WTC11 (cell line): ENCODE measurements at regions not wholly inside any gene's neighbourhood (a gene's known extent, or its start where the extent isn't known, plus 50 kb on each side); places are given as distances from the start of the nearest gene placed in this dataset.

Source experiments
- ATAC-seq: fragments of 200-7000 bp; cut with Tn5 transposase; 2 replicates; pipeline ENCODE4 v1.10.0; 2021; ENCODE audit warnings: mild to moderate bottlenecking, moderate library complexity
- CTCF ChIA-PET: fragments of 300-600 bp; sonication (Branson Sonifier 250); formaldehyde crosslinking; loops from one replicate; lab custom pipeline; 2021; ENCODE audit warnings: antibody characterized with exemption; lab: Charles Lee
- POLR2A ChIA-PET: fragments of 350-600 bp; sonication (Branson Sonifier 250); formaldehyde crosslinking; loops from one replicate; lab custom pipeline; 2021; ENCODE audit warnings: antibody characterized with exemption; lab: Charles Lee
- DNase-seq: peaks from one replicate; pipeline ENCODE4 v3.0.0; 2021; ENCODE audit warnings: low spot score
- H3K27ac Mint-ChIP-seq: 2 replicates; pipeline ENCODE4 v1.8.0; 2021; ENCODE audit warnings: mixed read lengths
- H3K27me3 Mint-ChIP-seq: 2 replicates; pipeline ENCODE4 v1.8.0; 2021; ENCODE audit warnings: low read depth, mild to moderate bottlenecking, moderate library complexity, mixed read lengths
- H3K36me3 Mint-ChIP-seq: 2 replicates; pipeline ENCODE4 v1.8.0; 2021; ENCODE audit warnings: mixed read lengths
- H3K4me1 Mint-ChIP-seq: 2 replicates; pipeline ENCODE4 v1.8.0; 2022; ENCODE audit warnings: mixed read lengths
- H3K4me3 Mint-ChIP-seq: 2 replicates; pipeline ENCODE4 v1.8.0; 2021; ENCODE audit warnings: mild to moderate bottlenecking, moderate library complexity, mixed read lengths
- H3K9me3 Mint-ChIP-seq: 2 replicates; pipeline ENCODE4 v1.8.0; 2021; ENCODE audit warnings: mixed read lengths
- AR ChIP-seq: fragments of 250-450 bp; sonication (Bioruptor Pico); IDR thresholded peaks from 2 replicates; pipeline ENCODE4 v1.9.0; 2021; ENCODE audit warnings: mild to moderate bottlenecking
- ATF3 ChIP-seq: sonication (generic); formaldehyde crosslinking; conservative IDR thresholded peaks from 2 replicates; pipeline ENCODE4 v1.8.1; 2022; ENCODE audit warnings: mild to moderate bottlenecking, missing genetic modification reagents
- CBFB ChIP-seq: sonication (generic); formaldehyde crosslinking; IDR thresholded peaks from 2 replicates; pipeline ENCODE4 v1.8.1; 2022; ENCODE audit warnings: mild to moderate bottlenecking, low read depth, missing genetic modification reagents
- ERG ChIP-seq: fragments of 250-450 bp; sonication (Bioruptor Pico); IDR thresholded peaks from 2 replicates; pipeline ENCODE4 v1.8.0; 2021; ENCODE audit warnings: mild to moderate bottlenecking
- GTF2I ChIP-seq: fragments of 250-450 bp; sonication (Bioruptor Pico); conservative IDR thresholded peaks from 2 replicates; pipeline ENCODE4 v1.4.0; 2021; ENCODE audit warnings: mild to moderate bottlenecking
- JAZF1 ChIP-seq: fragments of 250-450 bp; sonication (Bioruptor Pico); IDR thresholded peaks from 2 replicates; pipeline ENCODE4 v1.9.0; 2021; ENCODE audit warnings: moderate library complexity, mild to moderate bottlenecking, inconsistent platforms
- KAT7 ChIP-seq: sonication (generic); formaldehyde crosslinking; IDR thresholded peaks from 2 replicates; pipeline ENCODE4 v1.8.1; 2023; ENCODE audit warnings: missing genetic modification reagents, mild to moderate bottlenecking, borderline replicate concordance
- MXD4 ChIP-seq: fragments of 250-450 bp; sonication (Bioruptor Pico); IDR thresholded peaks from 2 replicates; pipeline ENCODE4 v1.8.0; 2021; ENCODE audit warnings: mild to moderate bottlenecking, moderate library complexity, borderline replicate concordance
- NR1H2 ChIP-seq: sonication (generic); formaldehyde crosslinking; IDR thresholded peaks from 2 replicates; pipeline ENCODE4 v1.9.0; 2021; ENCODE audit warnings: mild to moderate bottlenecking, moderate library complexity, missing genetic modification reagents
- NR2C2 ChIP-seq: sonication (generic); formaldehyde crosslinking; IDR thresholded peaks from 2 replicates; pipeline ENCODE4 v1.8.0; 2022; ENCODE audit warnings: mild to moderate bottlenecking, missing genetic modification reagents
- NR3C1 ChIP-seq: sonication (generic); formaldehyde crosslinking; conservative IDR thresholded peaks from 2 replicates; pipeline ENCODE4 v1.8.1; 2023; ENCODE audit warnings: low read depth, mild to moderate bottlenecking, missing genetic modification reagents
- OVOL2 ChIP-seq: fragments of 250-450 bp; sonication (Bioruptor Pico); IDR thresholded peaks from 2 replicates; pipeline ENCODE4 v1.9.0; 2021; ENCODE audit warnings: mild to moderate bottlenecking, borderline replicate concordance
- SMAD4 ChIP-seq: sonication (generic); formaldehyde crosslinking; IDR thresholded peaks from 2 replicates; pipeline ENCODE4 v1.8.0; 2022; ENCODE audit warnings: mild to moderate bottlenecking, missing genetic modification reagents
- STAT6 ChIP-seq: sonication (generic); formaldehyde crosslinking; conservative IDR thresholded peaks from 2 replicates; pipeline ENCODE4 v1.8.1; 2023; ENCODE audit warnings: mild to moderate bottlenecking, low read depth, missing genetic modification reagents, moderate library complexity
- TCF7 ChIP-seq: sonication (generic); formaldehyde crosslinking; IDR thresholded peaks from 2 replicates; pipeline ENCODE4 v1.8.0; 2022; ENCODE audit warnings: mild to moderate bottlenecking, low read depth, missing genetic modification reagents, moderate library complexity
- USF1 ChIP-seq: sonication (generic); formaldehyde crosslinking; IDR thresholded peaks from 2 replicates; pipeline ENCODE4 v1.8.0; 2022; ENCODE audit warnings: mild to moderate bottlenecking, missing genetic modification reagents
- ZNF219 ChIP-seq: sonication (generic); formaldehyde crosslinking; IDR thresholded peaks from 2 replicates; pipeline ENCODE4 v1.8.0; 2023; ENCODE audit warnings: missing genetic modification reagents, mild to moderate bottlenecking, borderline replicate concordance
- ZNF232 ChIP-seq: sonication (generic); formaldehyde crosslinking; IDR thresholded peaks from 2 replicates; pipeline ENCODE4 v1.8.0; 2022; ENCODE audit warnings: mild to moderate bottlenecking, missing genetic modification reagents
- ZNF263 ChIP-seq: sonication (generic); formaldehyde crosslinking; IDR thresholded peaks from 2 replicates; pipeline ENCODE4 v1.8.1; 2022; ENCODE audit warnings: low read depth, mild to moderate bottlenecking, moderate library complexity, missing genetic modification reagents
- ZNF423 ChIP-seq: fragments of 250-450 bp; sonication (Bioruptor Pico); IDR thresholded peaks from 2 replicates; pipeline ENCODE4 v2.1.2; 2022; ENCODE audit warnings: mild to moderate bottlenecking, moderate library complexity
- ZNF671 ChIP-seq: fragments of 250-450 bp; sonication (Bioruptor Pico); IDR thresholded peaks from 2 replicates; pipeline ENCODE4 v1.8.0; 2021; ENCODE audit warnings: mild to moderate bottlenecking
- TF ChIP-seq, protein P1 (sequence below): sonication (generic); formaldehyde crosslinking; IDR thresholded peaks from 2 replicates; pipeline ENCODE4 v1.8.0; 2023; ENCODE audit warnings: missing genetic modification reagents, mild to moderate bottlenecking, borderline replicate concordance
- TF ChIP-seq, protein P2 (sequence below): sonication (generic); formaldehyde crosslinking; IDR thresholded peaks from 2 replicates; pipeline ENCODE4 v1.8.1; 2023; ENCODE audit warnings: mild to moderate bottlenecking, moderate library complexity, missing genetic modification reagents

- TF ChIP-seq ERG (CRISPR knock-in tag) (no peak), MXD4 (no peak), OVOL2 (no peak), CBFB (CRISPR knock-in tag) (no peak), JAZF1 (no peak), KAT7 (CRISPR knock-in tag) (no peak), ZNF671 (no peak), ZNF263 (CRISPR knock-in tag) (no peak), NR3C1 (CRISPR knock-in tag) (no peak), GTF2I (CRISPR knock-in tag) (no peak), NR1H2 (CRISPR knock-in tag) (no peak), SMAD4 (CRISPR knock-in tag) (no peak), ZNF232 (CRISPR knock-in tag) (no peak), STAT6 (no peak)
- TF ChIP-seq, protein P1, sequence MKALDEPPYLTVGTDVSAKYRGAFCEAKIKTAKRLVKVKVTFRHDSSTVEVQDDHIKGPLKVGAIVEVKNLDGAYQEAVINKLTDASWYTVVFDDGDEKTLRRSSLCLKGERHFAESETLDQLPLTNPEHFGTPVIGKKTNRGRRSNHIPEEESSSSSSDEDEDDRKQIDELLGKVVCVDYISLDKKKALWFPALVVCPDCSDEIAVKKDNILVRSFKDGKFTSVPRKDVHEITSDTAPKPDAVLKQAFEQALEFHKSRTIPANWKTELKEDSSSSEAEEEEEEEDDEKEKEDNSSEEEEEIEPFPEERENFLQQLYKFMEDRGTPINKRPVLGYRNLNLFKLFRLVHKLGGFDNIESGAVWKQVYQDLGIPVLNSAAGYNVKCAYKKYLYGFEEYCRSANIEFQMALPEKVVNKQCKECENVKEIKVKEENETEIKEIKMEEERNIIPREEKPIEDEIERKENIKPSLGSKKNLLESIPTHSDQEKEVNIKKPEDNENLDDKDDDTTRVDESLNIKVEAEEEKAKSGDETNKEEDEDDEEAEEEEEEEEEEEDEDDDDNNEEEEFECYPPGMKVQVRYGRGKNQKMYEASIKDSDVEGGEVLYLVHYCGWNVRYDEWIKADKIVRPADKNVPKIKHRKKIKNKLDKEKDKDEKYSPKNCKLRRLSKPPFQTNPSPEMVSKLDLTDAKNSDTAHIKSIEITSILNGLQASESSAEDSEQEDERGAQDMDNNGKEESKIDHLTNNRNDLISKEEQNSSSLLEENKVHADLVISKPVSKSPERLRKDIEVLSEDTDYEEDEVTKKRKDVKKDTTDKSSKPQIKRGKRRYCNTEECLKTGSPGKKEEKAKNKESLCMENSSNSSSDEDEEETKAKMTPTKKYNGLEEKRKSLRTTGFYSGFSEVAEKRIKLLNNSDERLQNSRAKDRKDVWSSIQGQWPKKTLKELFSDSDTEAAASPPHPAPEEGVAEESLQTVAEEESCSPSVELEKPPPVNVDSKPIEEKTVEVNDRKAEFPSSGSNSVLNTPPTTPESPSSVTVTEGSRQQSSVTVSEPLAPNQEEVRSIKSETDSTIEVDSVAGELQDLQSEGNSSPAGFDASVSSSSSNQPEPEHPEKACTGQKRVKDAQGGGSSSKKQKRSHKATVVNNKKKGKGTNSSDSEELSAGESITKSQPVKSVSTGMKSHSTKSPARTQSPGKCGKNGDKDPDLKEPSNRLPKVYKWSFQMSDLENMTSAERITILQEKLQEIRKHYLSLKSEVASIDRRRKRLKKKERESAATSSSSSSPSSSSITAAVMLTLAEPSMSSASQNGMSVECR (CRISPR knock-in tag), result no peak
- TF ChIP-seq, protein P2, sequence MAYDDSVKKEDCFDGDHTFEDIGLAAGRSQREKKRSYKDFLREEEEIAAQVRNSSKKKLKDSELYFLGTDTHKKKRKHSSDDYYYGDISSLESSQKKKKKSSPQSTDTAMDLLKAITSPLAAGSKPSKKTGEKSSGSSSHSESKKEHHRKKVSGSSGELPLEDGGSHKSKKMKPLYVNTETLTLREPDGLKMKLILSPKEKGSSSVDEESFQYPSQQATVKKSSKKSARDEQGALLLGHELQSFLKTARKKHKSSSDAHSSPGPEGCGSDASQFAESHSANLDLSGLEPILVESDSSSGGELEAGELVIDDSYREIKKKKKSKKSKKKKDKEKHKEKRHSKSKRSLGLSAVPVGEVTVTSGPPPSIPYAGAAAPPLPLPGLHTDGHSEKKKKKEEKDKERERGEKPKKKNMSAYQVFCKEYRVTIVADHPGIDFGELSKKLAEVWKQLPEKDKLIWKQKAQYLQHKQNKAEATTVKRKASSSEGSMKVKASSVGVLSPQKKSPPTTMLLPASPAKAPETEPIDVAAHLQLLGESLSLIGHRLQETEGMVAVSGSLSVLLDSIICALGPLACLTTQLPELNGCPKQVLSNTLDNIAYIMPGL, result no peak
- TF ChIP-seq, all 79 proteins: peak for 0
- ATAC-seq, result no peak
- no peak for DNase-seq
- H3K36me3 Mint-ChIP-seq, result peaks cover 15% of the 10 kb centered on the region
- H3K27me3 Mint-ChIP-seq, result no peaks in the 10 kb centered on the region
- no peak overlapping the region for H3K27ac Mint-ChIP-seq
- peaks cover 42% of the 10 kb centered on the region for H3K9me3 Mint-ChIP-seq
- H3K4me1 Mint-ChIP-seq, result no peaks in the 10 kb centered on the region
- CTCF ChIA-PET, result no interaction called here
- H3K4me3 Mint-ChIP-seq, result no peak overlapping the region
- POLR2A ChIA-PET, result no interaction called here
Observed at GRCh38 chr21:35737899-35738346, 322.4 kb downstream of the SETD4 start.

DNA sequence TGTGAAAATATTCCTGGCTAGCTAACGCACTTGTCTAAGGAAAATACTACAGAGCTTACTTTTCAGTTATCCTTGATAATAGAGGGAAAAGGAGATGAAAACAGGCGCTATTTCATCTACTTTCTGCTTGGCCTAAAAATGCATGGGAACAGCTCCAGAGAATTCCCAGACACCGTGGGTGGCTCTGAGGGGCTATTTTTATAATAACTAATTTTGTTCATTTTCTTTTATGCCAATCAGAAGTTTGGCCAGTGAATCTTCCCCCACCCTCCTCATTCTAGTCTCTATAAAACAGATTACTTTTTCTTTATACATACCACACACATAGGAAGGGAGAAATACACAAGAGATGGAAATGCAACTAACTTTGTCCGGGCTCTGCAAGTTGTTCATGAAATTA is 322.9 kb downstream of the SETD4 start:
- DNase-seq, result no peak
- H3K4me1 Mint-ChIP-seq, result no peaks in the 10 kb centered on the region
- TF ChIP-seq ZNF423 (CRISPR knock-in tag) (no peak), ZNF671 (no peak), USF1 (CRISPR knock-in tag) (no peak), JAZF1 (no peak), ATF3 (CRISPR knock-in tag) (no peak), ZNF219 (CRISPR knock-in tag) (no peak), TCF7 (CRISPR knock-in tag) (no peak), NR2C2 (CRISPR knock-in tag) (no peak), MXD4 (no peak), AR (CRISPR knock-in tag) (no peak)

More for the DNA sequence above, 322.9 kb downstream of the SETD4 start:
- no peaks in the 10 kb centered on the region for H3K27me3 Mint-ChIP-seq
- H3K36me3 Mint-ChIP-seq, result peaks cover 15% of the 10 kb centered on the region
- ChIA-PET CTCF (no interaction called here), POLR2A (no interaction called here)
- peaks cover 42% of the 10 kb centered on the region for H3K9me3 Mint-ChIP-seq
- no peak overlapping the region for H3K4me3 Mint-ChIP-seq
- no peak for ATAC-seq
- H3K27ac Mint-ChIP-seq, result no peak overlapping the region
